HS-5 (cell line): ENCODE measurements at regions not wholly inside any gene's neighbourhood (a gene's known extent, or its start where the extent isn't known, plus 50 kb on each side); places are given as distances from the start of the nearest gene placed in this dataset.
A peak's percentile ranks its signal among the peaks of the same experiment; 100 is the strongest.

Experiments used
- DNase-seq: peaks from one replicate; pipeline ENCODE4 v3.0.0-alpha.2; 2012; ENCODE audit warnings: low read depth

GRCh38 chr5:38207343-38207742, 51.0 kb upstream of the EGFLAM start:
- DNase-seq = no peak

DNA sequence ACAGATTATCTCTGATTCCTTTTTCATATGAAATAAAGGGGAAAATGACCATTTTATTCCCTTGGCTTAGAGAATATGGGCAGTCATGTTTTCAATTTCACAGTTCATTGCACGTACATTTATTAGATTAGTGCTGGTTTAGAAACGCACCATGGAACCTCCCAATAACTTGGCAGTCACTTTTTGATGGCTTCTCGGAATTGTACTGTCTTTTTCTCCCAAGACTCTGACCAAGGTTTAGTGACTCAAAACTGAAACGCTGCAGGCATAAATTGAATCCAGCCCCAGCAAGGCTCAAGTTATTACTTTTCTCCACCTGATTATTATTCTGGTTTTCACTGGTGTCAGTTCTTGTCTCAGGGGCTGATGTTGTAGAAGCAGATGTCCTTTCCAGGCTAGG, 55.6 kb upstream of the EGFLAM start:
- no peak for DNase-seq

GRCh38 chr5:38200872-38201557, 57.3 kb upstream of the EGFLAM start:
- no peak for DNase-seq

GRCh38 chr5:38197118-38197517, 61.2 kb upstream of the EGFLAM start:
- DNase-seq = no peak

DNA sequence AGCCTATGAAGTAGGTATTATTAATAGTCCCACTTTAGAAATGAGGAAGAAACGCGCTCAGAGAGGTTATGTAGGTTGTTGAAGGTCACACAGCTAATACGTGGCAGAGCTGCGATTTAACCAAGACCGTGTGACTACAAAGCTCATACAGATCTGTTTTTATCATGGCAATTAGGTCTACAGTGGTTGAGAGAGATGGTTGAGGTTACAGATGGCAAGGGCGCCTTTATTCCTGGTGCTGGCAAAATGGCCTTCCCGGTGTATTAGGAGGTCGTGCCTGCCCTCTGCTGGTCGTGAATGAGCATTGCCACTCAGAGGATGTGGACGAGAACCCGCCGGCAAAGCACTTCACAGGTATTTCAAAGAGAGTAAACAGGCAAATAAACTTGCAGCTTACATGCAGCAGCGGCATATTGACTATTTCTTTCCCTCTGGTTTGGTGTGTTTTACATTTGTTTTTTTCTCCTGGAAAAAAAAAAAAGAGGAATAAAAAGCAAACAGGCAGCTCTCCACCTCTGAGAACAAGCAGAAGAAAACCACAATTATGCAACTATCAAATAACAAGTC, 65.3 kb upstream of the EGFLAM start:
- DNase-seq = peak; percentile 46

- no peak for DNase-seq
Measured at GRCh38 chr5:38191693-38192092, 66.7 kb upstream of the EGFLAM start.

DNA sequence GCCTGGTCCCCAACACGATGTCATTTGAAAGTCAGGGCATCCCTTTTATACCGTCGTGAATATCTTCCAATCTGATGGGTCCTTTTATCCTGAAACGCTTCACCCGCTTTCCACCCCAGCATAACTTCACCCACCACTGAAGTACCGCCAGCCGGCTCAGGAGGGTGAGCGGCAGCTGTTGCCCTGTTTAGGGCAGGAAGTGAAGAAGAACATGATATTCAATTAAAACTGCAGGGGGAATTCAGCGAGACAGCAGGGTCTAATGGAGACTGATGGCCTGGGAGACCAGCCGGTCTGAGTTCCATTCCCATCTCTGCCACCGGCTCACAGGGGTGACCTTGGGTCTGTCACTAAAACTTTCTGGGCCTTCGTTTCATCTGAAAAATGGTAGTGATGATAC, 68.2 kb upstream of the EGFLAM start:
- no peak for DNase-seq

GRCh38 chr5:38189081-38189504, 69.3 kb upstream of the EGFLAM start:
- no peak for DNase-seq

DNA sequence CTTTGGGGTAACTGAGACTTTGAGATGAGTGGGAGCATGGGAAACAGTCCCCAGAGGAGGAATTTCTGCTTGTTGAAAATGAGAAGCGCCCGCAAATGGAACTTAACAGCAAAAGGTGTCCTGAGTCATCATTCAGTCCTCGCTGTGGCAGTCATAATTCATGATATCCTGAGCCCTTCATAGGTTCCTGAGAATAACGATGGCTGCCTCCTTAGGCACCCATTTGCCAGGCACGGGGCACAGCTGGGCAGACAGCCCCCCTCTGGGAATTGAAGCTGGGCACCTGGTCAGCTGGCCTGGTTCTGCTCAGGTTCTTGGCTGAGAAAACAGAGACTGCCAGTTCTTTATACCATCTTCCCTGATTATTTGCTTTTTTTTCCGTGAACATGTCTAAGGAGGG, 69.8 kb upstream of the EGFLAM start:
- DNase-seq = no peak

DNA sequence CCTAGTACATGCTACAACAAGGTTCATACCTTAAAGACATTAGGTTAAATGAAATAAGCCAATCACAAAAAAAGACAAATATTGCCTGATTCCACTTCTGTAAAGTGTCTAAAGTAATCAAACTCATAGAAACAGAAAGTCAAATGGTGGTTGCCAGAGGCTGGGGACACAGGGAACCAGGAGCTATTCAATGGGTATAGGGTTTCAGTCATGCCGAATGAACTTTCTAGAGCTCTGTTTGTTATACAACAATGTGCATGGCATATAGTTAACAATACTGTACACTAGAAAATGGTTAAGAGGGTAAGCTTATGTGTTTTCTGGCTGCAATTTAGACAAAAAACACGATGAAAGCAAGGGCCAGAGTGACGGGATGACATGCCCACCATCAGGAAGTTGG, 70.8 kb upstream of the EGFLAM start:
- DNase-seq = no peak

DNA sequence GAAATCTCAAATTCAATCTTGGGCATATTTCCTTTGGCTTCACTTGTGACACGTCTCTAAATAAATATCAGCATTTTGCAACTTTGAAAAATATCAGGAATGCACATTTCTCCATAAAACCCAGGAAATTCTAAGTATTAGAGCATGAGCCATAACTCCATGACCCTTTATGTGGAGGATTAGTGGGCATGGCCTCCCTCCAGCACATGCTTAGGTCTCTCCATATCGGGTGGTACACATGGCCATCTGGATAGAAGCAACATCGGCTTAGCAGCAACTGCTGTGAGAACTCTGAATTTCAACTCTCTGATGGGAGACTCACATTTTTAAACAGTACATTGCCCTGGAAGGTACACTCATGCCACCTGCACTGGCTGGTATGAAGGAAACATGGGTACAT, 73.7 kb upstream of the EGFLAM start:
- no peak for DNase-seq

GRCh38 chr5:38182991-38183390, 75.4 kb upstream of the EGFLAM start:
- DNase-seq = no peak

- DNase-seq = no peak
Measured at GRCh38 chr5:38168029-38168428, 90.3 kb upstream of the EGFLAM start.

DNA sequence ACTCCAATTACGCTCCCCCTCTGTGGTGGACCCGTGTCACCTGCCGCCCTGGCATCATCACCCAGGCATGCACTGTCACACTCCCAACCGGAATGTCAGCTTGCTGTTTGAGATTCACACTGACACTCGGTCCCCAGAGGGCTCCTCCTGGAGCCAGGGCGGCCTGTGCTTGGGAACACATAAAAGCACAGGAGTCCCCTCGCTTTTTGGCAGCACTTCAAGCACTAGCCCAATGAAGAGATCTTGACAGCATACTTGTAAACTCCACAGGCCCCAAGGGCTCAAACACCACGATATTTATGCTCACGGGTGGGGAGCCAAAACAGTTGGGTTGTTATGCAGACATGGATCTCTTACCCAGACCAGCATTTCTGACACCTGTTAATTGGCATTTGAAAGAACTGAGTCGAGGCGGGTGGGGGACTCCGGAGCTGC, 90.8 kb upstream of the EGFLAM start:
- no peak for DNase-seq

DNA sequence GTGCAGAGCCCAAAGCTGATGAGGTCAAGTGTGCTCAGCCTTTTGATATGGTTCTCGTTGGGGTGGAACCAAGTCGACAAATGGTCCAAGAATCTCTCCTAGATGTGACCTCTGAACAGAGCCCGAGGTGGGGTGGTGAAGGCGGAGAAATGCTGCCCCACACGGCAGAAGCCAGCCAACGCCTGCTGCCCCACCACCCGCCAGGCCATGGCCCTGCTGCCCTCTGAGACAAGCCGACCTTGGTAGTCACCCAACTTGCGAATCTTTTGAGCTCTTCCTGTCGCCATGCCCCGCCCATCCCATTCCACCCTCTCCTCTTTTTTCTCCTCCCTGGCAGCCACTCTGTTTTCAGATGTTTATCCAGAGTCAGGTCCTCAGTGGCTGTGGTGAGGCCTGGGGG, 91.5 kb upstream of the EGFLAM start:
- DNase-seq = no peak

DNA sequence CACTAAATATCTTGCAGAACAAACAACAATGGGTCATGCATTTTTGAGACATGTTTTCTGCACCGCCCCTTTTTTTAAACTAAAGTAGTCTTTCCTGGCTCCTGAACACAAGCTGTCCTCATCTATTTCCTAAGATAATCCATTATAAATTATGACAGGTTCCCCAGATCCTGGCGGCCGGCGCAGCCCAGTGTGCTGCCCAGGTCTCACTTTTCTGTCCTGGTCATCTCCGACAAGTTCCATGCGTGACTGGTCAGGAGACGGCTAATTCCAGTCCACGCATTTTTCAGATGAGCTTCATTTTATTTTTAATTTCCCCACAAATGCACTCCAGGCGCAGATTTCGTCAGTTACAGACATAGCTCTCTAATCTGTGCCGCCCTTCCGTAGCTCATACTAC, 92.9 kb upstream of the EGFLAM start:
- no peak for DNase-seq

DNA sequence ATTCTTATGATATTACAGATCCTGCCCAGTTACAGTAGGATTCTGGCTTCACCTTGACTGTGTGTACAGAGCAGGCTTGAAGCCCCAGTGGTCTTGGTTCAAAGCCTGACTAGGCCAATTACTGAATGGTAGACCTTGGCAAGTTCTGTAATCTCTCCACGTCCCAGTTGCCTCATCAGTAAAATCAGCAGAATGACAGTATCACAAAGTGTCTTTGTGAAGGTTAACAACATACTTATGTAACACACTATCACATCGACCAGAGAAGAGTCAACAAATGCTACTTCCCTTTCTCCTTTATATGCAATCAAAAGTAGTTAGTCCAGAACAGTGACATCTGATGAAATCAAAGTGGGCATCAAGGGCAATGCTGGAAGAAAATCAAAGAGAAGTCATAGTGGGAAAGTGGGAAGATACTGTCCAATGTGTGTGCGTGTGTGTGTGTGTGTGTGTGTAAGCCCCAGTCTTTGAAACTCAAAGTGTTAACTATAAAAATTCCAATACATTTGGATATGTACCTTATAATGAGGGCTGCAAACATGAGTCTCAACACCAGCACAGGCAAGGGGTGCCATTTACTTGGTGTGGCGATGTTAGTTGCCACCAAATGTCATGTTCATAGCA, 93.5 kb upstream of the EGFLAM start:
- DNase-seq = no peak

GRCh38 chr5:38163636-38164237, 94.6 kb upstream of the EGFLAM start:
- no peak for DNase-seq

GRCh38 chr5:38162625-38163024, 95.7 kb upstream of the EGFLAM start:
- DNase-seq = peak; percentile 39

GRCh38 chr5:38157024-38157423, 101.3 kb upstream of the EGFLAM start:
- DNase-seq = no peak

DNA sequence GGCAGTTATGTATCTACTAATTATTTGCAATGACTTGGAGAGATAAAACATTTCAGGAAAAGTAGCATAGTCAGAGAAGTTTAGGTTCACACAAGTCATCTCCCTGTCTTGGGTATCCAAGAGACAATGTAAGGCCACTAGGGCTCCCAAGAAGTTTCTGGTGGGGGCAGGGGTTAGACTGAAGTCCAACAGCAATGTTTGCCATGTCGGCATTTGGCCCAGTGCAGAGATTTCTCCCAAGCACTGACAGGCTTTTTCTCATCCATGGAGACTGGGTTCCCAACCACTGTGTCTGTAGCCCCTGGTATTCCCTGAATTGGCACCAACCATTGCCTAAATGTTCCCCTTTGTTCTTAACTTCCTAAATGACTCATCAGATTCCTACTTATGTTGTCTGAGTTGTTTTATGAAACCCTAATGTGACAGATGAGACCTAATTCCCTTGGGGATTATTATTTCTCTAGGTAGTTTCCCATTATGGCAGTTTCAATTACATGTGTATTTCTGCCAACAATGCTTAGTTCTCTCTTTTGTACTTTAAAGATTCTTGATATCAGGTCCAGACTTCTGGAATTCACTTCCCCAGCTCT, 103.6 kb upstream of the EGFLAM start:
- peak; percentile 11 for DNase-seq

- peak; percentile 30 for DNase-seq
Measured at GRCh38 chr5:38151878-38152277, 106.5 kb upstream of the EGFLAM start.

DNA sequence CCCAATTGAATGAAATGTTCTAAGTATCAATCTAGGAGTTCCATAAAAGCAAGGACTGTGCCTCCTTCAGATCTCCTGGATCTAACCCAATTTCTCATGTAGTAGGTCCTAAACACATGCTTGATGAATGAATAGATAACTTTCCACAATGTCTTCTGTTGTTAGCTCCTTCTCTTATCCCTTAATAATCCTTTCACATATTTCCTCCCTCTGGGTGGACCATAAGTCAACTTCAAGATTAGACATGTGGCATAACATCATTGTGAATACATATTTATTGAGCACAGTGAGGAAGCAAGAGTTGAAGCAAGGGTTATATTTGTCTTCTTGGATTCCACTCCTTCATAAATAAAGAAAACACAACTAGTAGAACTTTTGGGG, 108.6 kb upstream of the EGFLAM start:
- no peak for DNase-seq
